ENCODE measurements at regions not wholly inside any gene's neighbourhood (a gene's known extent, or its start where the extent isn't known, plus 50 kb on each side); places are given as distances from the start of the nearest gene placed in this dataset.

DNA sequence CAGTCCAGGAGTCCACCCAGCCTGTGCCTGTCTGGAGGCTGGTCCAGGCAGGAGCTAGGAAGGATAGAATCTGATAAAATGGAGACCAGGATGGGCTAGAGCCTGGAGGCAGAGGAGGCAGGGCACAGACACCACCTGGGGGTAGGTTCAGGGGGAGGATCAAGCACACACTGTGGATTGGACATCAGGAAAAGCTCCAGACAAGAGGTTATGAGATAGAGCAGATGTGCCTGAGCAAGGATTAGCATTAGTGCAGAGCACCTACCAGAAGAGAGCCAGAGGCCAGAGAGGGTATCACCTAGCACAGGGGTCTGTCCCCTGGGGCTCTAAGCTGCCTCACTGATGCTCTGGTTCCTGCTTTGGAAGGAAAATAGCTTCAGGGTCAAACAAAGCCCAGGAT, 216.7 kb upstream of the ZC3H12A start:
- Histone ChIP-seq H2AFZ (ENCODE audit: low read length) (no peak overlapping the region), H3K79me1 (ENCODE audit: insufficient read depth, low read depth, low read length, poor library complexity, severe bottlenecking) (no peaks in the 10 kb centered on the region), H3K27me3 (ENCODE audit: insufficient read depth, low read length) (no peaks in the 10 kb centered on the region), H2AK5ac (ENCODE audit: insufficient read length, low read length) (no peak overlapping the region), H4K91ac (ENCODE audit: insufficient read length, low read depth, low read length) (no peak overlapping the region), H2BK20ac (ENCODE audit: low read depth, low read length, poor library complexity, severe bottlenecking) (no peak overlapping the region), H3K27ac (ENCODE audit: insufficient read length, low read depth, low read length) (no peak overlapping the region), H3T11ph (ENCODE audit: low read length) (no peak overlapping the region), H3K56ac (ENCODE audit: insufficient read length, low read depth, low read length) (no peak overlapping the region), H3K9ac (ENCODE audit: extremely low read depth, insufficient read length, low read length) (no peak overlapping the region), H3K14ac (ENCODE audit: insufficient read depth, low read length) (no peak overlapping the region), H3K18ac (ENCODE audit: insufficient read length, low read depth, low read length) (no peak overlapping the region), H3K23me2 (ENCODE audit: insufficient read length, low read depth, low read length, poor library complexity, severe bottlenecking) (peaks cover 3% of the 10 kb centered on the region), H2BK5ac (ENCODE audit: insufficient read length, low read length) (no peak overlapping the region), H3K23ac (ENCODE audit: insufficient read length, low read depth, low read length) (no peak overlapping the region), H4K5ac (ENCODE audit: insufficient read length, low read depth, low read length) (no peak overlapping the region), H3K4ac (ENCODE audit: low read depth, low read length) (no peak overlapping the region), H2BK12ac (ENCODE audit: insufficient read length, low read depth, low read length) (no peak overlapping the region), H3K4me1 (ENCODE audit: insufficient read depth, low read length) (peaks cover 2% of the 10 kb centered on the region; the same call in 1 of the 2 replicates), H3K79me2 (ENCODE audit: insufficient read depth, low read length) (no peaks in the 10 kb centered on the region), H3K4me2 (ENCODE audit: insufficient read depth, insufficient read length, low read length) (no peak overlapping the region), H2BK120ac (ENCODE audit: low read depth, low read length, poor library complexity, severe bottlenecking) (no peak overlapping the region), H3K9me3 (ENCODE audit: control insufficient read depth, low read depth, low read length) (no peaks in the 10 kb centered on the region), H4K8ac (replicated peaks; ENCODE audit: insufficient read length, low read depth, low read length) (no peak overlapping the region), H2BK15ac (ENCODE audit: low read depth, low read length) (no peak overlapping the region), H4K20me1 (ENCODE audit: control insufficient read depth, insufficient read depth, insufficient read length) (no peaks in the 10 kb centered on the region)
- no peak overlapping the region for H3K4me3 Mint-ChIP-seq
- H3K27me3 Mint-ChIP-seq (ENCODE audit: low read depth): peaks cover 35% of the 10 kb centered on the region
- no peaks in the 10 kb centered on the region for H3K36me3 Mint-ChIP-seq (ENCODE audit: insufficient read depth in 1 of 3, low read depth in 3 of 3)
- no peak for DNase-seq
- TF ChIP-seq, protein P1, sequence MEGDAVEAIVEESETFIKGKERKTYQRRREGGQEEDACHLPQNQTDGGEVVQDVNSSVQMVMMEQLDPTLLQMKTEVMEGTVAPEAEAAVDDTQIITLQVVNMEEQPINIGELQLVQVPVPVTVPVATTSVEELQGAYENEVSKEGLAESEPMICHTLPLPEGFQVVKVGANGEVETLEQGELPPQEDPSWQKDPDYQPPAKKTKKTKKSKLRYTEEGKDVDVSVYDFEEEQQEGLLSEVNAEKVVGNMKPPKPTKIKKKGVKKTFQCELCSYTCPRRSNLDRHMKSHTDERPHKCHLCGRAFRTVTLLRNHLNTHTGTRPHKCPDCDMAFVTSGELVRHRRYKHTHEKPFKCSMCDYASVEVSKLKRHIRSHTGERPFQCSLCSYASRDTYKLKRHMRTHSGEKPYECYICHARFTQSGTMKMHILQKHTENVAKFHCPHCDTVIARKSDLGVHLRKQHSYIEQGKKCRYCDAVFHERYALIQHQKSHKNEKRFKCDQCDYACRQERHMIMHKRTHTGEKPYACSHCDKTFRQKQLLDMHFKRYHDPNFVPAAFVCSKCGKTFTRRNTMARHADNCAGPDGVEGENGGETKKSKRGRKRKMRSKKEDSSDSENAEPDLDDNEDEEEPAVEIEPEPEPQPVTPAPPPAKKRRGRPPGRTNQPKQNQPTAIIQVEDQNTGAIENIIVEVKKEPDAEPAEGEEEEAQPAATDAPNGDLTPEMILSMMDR (conservative IDR thresholded peaks at IDR 0.05): no peak
- peaks cover 38 to 51% of the 10 kb centered on the region in 2 experiments for H3K4me1 Mint-ChIP-seq
- no peak overlapping the region for H3K27ac Mint-ChIP-seq
- no peaks in the 10 kb centered on the region for H3K9me3 Mint-ChIP-seq

Data from H9 (cell line).